Spinal cord (tissue), 9 donors: ENCODE measurements at regions not wholly inside any gene's neighbourhood (a gene's known extent, or its start where the extent isn't known, plus 50 kb on each side); places are given as distances from the start of the nearest gene placed in this dataset.

Source experiments
- DNase-seq, 6 donors: peaks; one replicate each; pipeline versions ENCODE4 v3.0.0 to v3.0.0-alpha.2; 2013 to 2015; ENCODE audit warnings: low spot score in 6 of 6, low read depth in 4 of 6
- H3K27ac ChIP-seq: one replicate; pipeline ENCODE4 v1.5.1; 2013; ENCODE audit warnings: low read depth, low read length, control low read depth
- H3K27me3 ChIP-seq: one replicate; pipeline ENCODE4 v1.6.1; 2013; ENCODE audit warnings: low read length; ENCODE audit not compliant: control insufficient read depth, insufficient read depth
- H3K36me3 ChIP-seq: one replicate; pipeline ENCODE4 v1.6.1; 2013; ENCODE audit warnings: low read length; ENCODE audit not compliant: control insufficient read depth, insufficient read depth
- H3K4me1 ChIP-seq: one replicate; pipeline ENCODE4 v1.6.1; 2013; ENCODE audit warnings: low read length; ENCODE audit not compliant: control insufficient read depth, insufficient read depth
- H3K4me3 ChIP-seq: one replicate; pipeline ENCODE4 v1.5.1; 2013; ENCODE audit warnings: low read depth, low read length, control low read depth
- H3K9me3 ChIP-seq: one replicate; pipeline ENCODE4 v1.6.1; 2013; ENCODE audit warnings: low read length; ENCODE audit not compliant: control insufficient read depth, insufficient read depth
- WGBS: methylation state at CpG from one replicate; pipeline ENCODE4 v1.1.5; 2013; ENCODE audit warnings: missing lambda C conversion rate; ENCODE audit not compliant: insufficient coverage; 5-methylcytosine and 5-hydroxymethylcytosine counted together
- donor health status: healthy.

GRCh38 chr4:140257461-140258305 is 103.7 kb upstream of the MAML3 start:
- Histone ChIP-seq H3K36me3 (no peaks in the 10 kb centered on the region), H3K27me3 (no peaks in the 10 kb centered on the region), H3K4me1 (peaks cover 6% of the 10 kb centered on the region), H3K9me3 (no peaks in the 10 kb centered on the region), H3K27ac (no peak overlapping the region), H3K4me3 (no peak overlapping the region)
- 68% methylated on average over 7 of the region's 10 CpGs for WGBS
- DNase-seq: peak in 2 of 6 donors; percentile 52 to 64

GRCh38 chr4:140256941-140257340 is 103.0 kb upstream of the MAML3 start:
- Histone ChIP-seq H3K27me3 (no peaks in the 10 kb centered on the region), H3K4me3 (no peak overlapping the region), H3K27ac (no peak overlapping the region), H3K36me3 (no peaks in the 10 kb centered on the region), H3K9me3 (no peaks in the 10 kb centered on the region), H3K4me1 (peaks cover 14% of the 10 kb centered on the region)
- WGBS: no CpG with 5 or more reads among the region's 2 CpGs
- DNase-seq: no peak

GRCh38 chr4:140256335-140256734 is 102.4 kb upstream of the MAML3 start:
- 83% methylated on average over 1 of the region's 2 CpGs for WGBS
- no peak for DNase-seq
- H3K36me3 ChIP-seq: no peaks in the 10 kb centered on the region
- H3K27me3 ChIP-seq: no peaks in the 10 kb centered on the region
- H3K27ac ChIP-seq: no peak overlapping the region
- H3K9me3 ChIP-seq: no peaks in the 10 kb centered on the region
- peaks cover 15% of the 10 kb centered on the region for H3K4me1 ChIP-seq
- no peak overlapping the region for H3K4me3 ChIP-seq

GRCh38 chr4:140255927-140256326 is 101.9 kb upstream of the MAML3 start:
- no peak overlapping the region for H3K27ac ChIP-seq
- H3K36me3 ChIP-seq: no peaks in the 10 kb centered on the region
- no peak for DNase-seq
- no peaks in the 10 kb centered on the region for H3K27me3 ChIP-seq
- WGBS: no CpG with 5 or more reads among the region's 1 CpG
- H3K9me3 ChIP-seq: no peaks in the 10 kb centered on the region
- peaks cover 15% of the 10 kb centered on the region for H3K4me1 ChIP-seq
- no peak overlapping the region for H3K4me3 ChIP-seq

GRCh38 chr4:140255467-140255866 is 101.5 kb upstream of the MAML3 start:
- H3K36me3 ChIP-seq: no peaks in the 10 kb centered on the region
- no peaks in the 10 kb centered on the region for H3K9me3 ChIP-seq
- peaks cover 15% of the 10 kb centered on the region for H3K4me1 ChIP-seq
- no peak for DNase-seq
- H3K27me3 ChIP-seq: no peaks in the 10 kb centered on the region
- no peak overlapping the region for H3K27ac ChIP-seq
- WGBS: 83% methylated on average over 1 of the region's 5 CpGs
- H3K4me3 ChIP-seq: no peak overlapping the region

- WGBS: no CpG with 5 or more reads among the region's 2 CpGs
- no peak overlapping the region for H3K27ac ChIP-seq
- no peaks in the 10 kb centered on the region for H3K36me3 ChIP-seq
- DNase-seq: no peak
- H3K4me1 ChIP-seq: peaks cover 15% of the 10 kb centered on the region
- H3K4me3 ChIP-seq: no peak overlapping the region
- H3K9me3 ChIP-seq: no peaks in the 10 kb centered on the region
- no peaks in the 10 kb centered on the region for H3K27me3 ChIP-seq
Observed at GRCh38 chr4:140254651-140255299, 100.8 kb upstream of the MAML3 start.

- no peak for DNase-seq
- Histone ChIP-seq H3K9me3 (no peaks in the 10 kb centered on the region), H3K36me3 (no peaks in the 10 kb centered on the region), H3K4me1 (peaks cover 15% of the 10 kb centered on the region), H3K27ac (peak overlapping the region; percentile 6), H3K27me3 (no peaks in the 10 kb centered on the region), H3K4me3 (peak overlapping the region; percentile 19)
- 41% methylated on average over 5 of the region's 8 CpGs for WGBS
Observed at GRCh38 chr4:140253556-140254027, 99.6 kb upstream of the MAML3 start.

- WGBS: under 1% methylated on average over 57 of the region's 72 CpGs
- H3K4me1 ChIP-seq: peaks cover 15% of the 10 kb centered on the region
- peak overlapping the region; percentile 70 for H3K27ac ChIP-seq
- H3K36me3 ChIP-seq: no peaks in the 10 kb centered on the region
- H3K4me3 ChIP-seq: peak overlapping the region; percentile 46
- no peaks in the 10 kb centered on the region for H3K27me3 ChIP-seq
- H3K9me3 ChIP-seq: no peaks in the 10 kb centered on the region
- peak in 5 of 6 donors; percentile 69 to 97 (median 79) for DNase-seq
Observed at GRCh38 chr4:140252742-140253555, 99.0 kb upstream of the MAML3 start.

GRCh38 chr4:140252141-140252741 is 98.3 kb upstream of the MAML3 start:
- peak in 2 of 6 donors; percentile 46 to 67 for DNase-seq
- 16% methylated on average over 14 of the region's 19 CpGs for WGBS
- H3K4me1 ChIP-seq: peaks cover 11% of the 10 kb centered on the region
- peak overlapping the region; percentile 70 for H3K27ac ChIP-seq
- no peaks in the 10 kb centered on the region for H3K9me3 ChIP-seq
- H3K36me3 ChIP-seq: no peaks in the 10 kb centered on the region
- no peak overlapping the region for H3K4me3 ChIP-seq
- no peaks in the 10 kb centered on the region for H3K27me3 ChIP-seq
